22Rv1 (cell line): ENCODE measurements at regions not wholly inside any gene's neighbourhood (a gene's known extent, or its start where the extent isn't known, plus 50 kb on each side); places are given as distances from the start of the nearest gene placed in this dataset.

Experiments used
- CTCF ChIP-seq: fragments of 450-650 bp; IDR thresholded peaks from 2 replicates; pipeline ENCODE4 v1.5.1; 2017; ENCODE audit warnings: mild to moderate bottlenecking
- ZFX ChIP-seq: fragments of 450-650 bp; IDR thresholded peaks from 2 replicates; pipeline ENCODE4 v1.6.1; 2017; ENCODE audit warnings: antibody characterized with exemption, borderline replicate concordance

- TF ChIP-seq CTCF, result no peak
- no peak for TF ChIP-seq ZFX
These were observed 684.0 kb downstream of the ZBBX start for GRCh38 chr3:166696103-166696502.
